Ovary (tissue), 7 donors: ENCODE measurements at regions not wholly inside any gene's neighbourhood (a gene's known extent, or its start where the extent isn't known, plus 50 kb on each side); places are given as distances from the start of the nearest gene placed in this dataset.

Experiments
- DNase-seq, 5 donors: peaks; one replicate each; pipeline ENCODE4 v3.0.0-alpha.2; 2019 to 2020
- H3K27ac ChIP-seq, 2 donors: fragments of 200-600 bp; one replicate each; pipeline versions ENCODE4 v1.5.1 to v1.8.0; 2019 to 2022
- H3K27me3 ChIP-seq: fragments of 200-600 bp; one replicate; pipeline ENCODE4 v1.8.0; 2022
- H3K36me3 ChIP-seq: fragments of 200-600 bp; sonication (generic); one replicate; pipeline ENCODE4 v1.5.1; 2019
- H3K4me1 ChIP-seq: one replicate; pipeline ENCODE4 v1.8.1; 2013; ENCODE audit warnings: mild to moderate bottlenecking, moderate library complexity; ENCODE audit not compliant: insufficient read depth
- H3K4me3 ChIP-seq: fragments of 200-600 bp; sonication (generic); one replicate; pipeline ENCODE4 v1.5.1; 2017
- H3K9me3 ChIP-seq, 2 donors: fragments of 200-600 bp in 1 of 2; sonication (generic) in 1 of 2; one replicate each; pipeline versions ENCODE4 v1.5.1 to v1.8.1; 2013 to 2019; ENCODE audit warnings: mild to moderate bottlenecking in 1 of 2, moderate library complexity in 1 of 2
- EP300 ChIP-seq: sonication (generic); formaldehyde crosslinking; IDR thresholded peaks from one replicate; pipeline ENCODE4 v1.6.1; 2017; ENCODE audit warnings: antibody characterized with exemption
- POLR2A ChIP-seq: fragments of 450-650 bp; IDR thresholded peaks from one replicate; pipeline ENCODE4 v1.6.1; 2017; ENCODE audit warnings: antibody characterized with exemption, mild to moderate bottlenecking, moderate library complexity
- WGBS, 3 donors: extraction: QIAGEN DNeasy Blood & Tissue Kit in 1 of 3; methylation state at CpG; one replicate each; pipeline versions ENCODE4 v1.1.5 to v1.1.7; 2013 to 2017; 5-methylcytosine and 5-hydroxymethylcytosine counted together
- intact Hi-C, 4 donors: fragments of 100-400 bp; cut with DNase I; formaldehyde crosslinking; loops; one replicate each; pipeline versions ENCODE4 v1.11.0 to v1.15.1; 2022 to 2023
- TF ChIP-seq, protein P1 (sequence below), 3 donors: fragments of 450-650 bp in 2 of 3; fragments of 200-600 bp in 1 of 3; IDR thresholded peaks; one replicate each; pipeline versions ENCODE4 v1.5.1 to v1.8.0; 2016 to 2022; ENCODE audit warnings: antibody characterized with exemption in 3 of 3, mild to moderate bottlenecking in 1 of 3
- donor health status: DM: no; HTN: no; CAD: no; lungs with moderate emphysema.
- donor health status: DM: no; HTN: no; CAD: no.
- donor health status: Bipolar disorder and iron deficiency.
- donor health status: DM: no; HTN: no; CAD: no.
- donor health status: DM: yes; HTN: yes; CAD: no.

DNA sequence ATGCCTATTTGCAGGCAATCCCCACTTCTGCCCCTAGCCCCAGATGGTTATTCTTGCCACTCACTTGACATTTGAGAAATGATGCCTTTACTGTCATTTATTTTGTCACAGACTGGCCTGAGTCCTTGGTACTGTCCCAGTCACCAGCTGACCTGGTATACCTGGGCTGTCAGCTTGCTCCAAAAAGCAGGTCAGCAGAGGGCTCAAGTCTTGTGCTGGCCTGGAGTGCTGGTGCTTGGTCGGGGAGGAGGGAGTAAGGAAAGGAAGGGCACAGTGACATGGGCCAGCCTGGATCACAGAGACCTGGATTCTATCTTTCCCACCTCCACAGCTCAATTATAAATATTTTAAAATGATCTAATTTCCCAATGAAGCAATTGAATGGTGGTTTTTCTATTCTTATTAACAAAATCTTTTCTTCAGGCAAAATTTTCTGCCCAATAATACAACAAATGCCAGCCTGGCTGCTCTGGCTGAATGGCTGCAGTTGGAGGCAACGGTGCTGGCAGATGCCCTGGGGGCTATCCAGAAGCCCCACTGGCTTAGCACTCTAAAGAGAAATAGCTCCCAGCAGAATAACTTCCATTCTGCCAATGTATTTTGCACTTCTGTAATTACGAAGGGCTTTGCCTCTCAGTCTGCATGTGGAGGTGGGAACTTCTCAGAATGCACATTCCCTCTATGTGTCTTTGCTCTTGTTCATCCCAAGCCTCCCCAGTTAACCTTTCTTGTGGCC, 160.6 kb downstream of the GADD45G start:
- Histone ChIP-seq H3K27me3 (no peaks in the 10 kb centered on the region), H3K9me3 (no peaks in the 10 kb centered on the region), H3K4me3 (no peak overlapping the region), H3K27ac (no peak overlapping the region), H3K36me3 (no peaks in the 10 kb centered on the region), H3K4me1 (no peaks in the 10 kb centered on the region)
- TF ChIP-seq, protein P1, sequence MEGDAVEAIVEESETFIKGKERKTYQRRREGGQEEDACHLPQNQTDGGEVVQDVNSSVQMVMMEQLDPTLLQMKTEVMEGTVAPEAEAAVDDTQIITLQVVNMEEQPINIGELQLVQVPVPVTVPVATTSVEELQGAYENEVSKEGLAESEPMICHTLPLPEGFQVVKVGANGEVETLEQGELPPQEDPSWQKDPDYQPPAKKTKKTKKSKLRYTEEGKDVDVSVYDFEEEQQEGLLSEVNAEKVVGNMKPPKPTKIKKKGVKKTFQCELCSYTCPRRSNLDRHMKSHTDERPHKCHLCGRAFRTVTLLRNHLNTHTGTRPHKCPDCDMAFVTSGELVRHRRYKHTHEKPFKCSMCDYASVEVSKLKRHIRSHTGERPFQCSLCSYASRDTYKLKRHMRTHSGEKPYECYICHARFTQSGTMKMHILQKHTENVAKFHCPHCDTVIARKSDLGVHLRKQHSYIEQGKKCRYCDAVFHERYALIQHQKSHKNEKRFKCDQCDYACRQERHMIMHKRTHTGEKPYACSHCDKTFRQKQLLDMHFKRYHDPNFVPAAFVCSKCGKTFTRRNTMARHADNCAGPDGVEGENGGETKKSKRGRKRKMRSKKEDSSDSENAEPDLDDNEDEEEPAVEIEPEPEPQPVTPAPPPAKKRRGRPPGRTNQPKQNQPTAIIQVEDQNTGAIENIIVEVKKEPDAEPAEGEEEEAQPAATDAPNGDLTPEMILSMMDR (IDR thresholded peaks at IDR 0.05) = no peak
- no peak for TF ChIP-seq EP300
- TF ChIP-seq POLR2A = no peak
- no peak for DNase-seq
- intact Hi-C loops = no loop called here
- 67 to 84% (median 80%) methylated on average over 3 of the region's 3 CpGs for WGBS, 3 donors

DNA sequence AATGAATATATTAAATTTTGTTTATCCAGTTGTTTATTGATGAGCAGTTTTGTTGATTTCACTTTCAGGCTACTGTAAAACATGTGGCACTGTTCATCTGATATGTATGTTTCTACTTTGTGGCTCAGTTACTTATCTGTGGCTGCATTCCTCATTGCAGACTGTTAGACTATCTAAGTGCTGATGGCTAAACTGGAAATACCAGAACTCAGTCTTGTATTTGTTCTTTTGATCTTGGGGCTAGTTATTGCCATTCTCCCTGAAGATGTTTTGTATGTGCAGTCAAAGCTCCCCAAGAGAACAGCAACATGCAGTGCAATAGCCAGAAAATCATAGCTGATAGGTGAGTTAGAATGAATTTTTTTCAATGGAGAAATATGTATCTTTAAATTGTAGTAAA, 162.2 kb downstream of the GADD45G start:
- no peaks in the 10 kb centered on the region for H3K9me3 ChIP-seq
- intact Hi-C loops = no loop called here
- TF ChIP-seq POLR2A = no peak
- TF ChIP-seq EP300 = no peak
- TF ChIP-seq, protein P1 (IDR thresholded peaks at IDR 0.05) = no peak
- DNase-seq = no peak
- H3K27ac ChIP-seq = no peak overlapping the region
- no peaks in the 10 kb centered on the region for H3K4me1 ChIP-seq
- H3K4me3 ChIP-seq = no peak overlapping the region
- H3K27me3 ChIP-seq = no peaks in the 10 kb centered on the region
- no peaks in the 10 kb centered on the region for H3K36me3 ChIP-seq

DNA sequence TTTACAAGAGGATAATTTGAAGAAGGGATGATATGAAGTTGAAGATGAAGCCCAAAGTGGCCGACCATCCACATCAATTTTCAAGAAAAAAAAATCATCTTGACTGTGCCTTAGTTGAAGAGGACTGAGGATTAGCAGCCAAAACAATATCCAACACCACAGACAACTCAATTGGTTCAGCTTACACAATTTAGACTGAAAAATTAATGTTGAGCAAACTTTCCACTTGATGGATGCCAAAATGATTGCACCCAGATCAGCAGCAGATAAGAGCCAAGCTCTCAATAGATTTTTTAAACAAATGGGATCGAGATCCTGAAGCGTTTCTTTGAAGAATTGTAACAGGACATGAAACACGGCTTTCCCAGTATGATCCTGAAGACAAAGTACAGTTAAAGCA, 163.2 kb downstream of the GADD45G start:
- no peak overlapping the region for H3K27ac ChIP-seq
- no peaks in the 10 kb centered on the region for H3K9me3 ChIP-seq
- TF ChIP-seq EP300 (no peak), POLR2A (no peak)
- TF ChIP-seq, protein P1 (IDR thresholded peaks at IDR 0.05) = no peak
- H3K4me3 ChIP-seq = no peak overlapping the region
- H3K27me3 ChIP-seq = no peaks in the 10 kb centered on the region
- no peaks in the 10 kb centered on the region for H3K36me3 ChIP-seq
- H3K4me1 ChIP-seq = no peaks in the 10 kb centered on the region
- 69 to 86% (median 83%) methylated on average over 4 of the region's 4 CpGs for WGBS, 3 donors
- no peak for DNase-seq
- intact Hi-C loops = no loop called here

DNA sequence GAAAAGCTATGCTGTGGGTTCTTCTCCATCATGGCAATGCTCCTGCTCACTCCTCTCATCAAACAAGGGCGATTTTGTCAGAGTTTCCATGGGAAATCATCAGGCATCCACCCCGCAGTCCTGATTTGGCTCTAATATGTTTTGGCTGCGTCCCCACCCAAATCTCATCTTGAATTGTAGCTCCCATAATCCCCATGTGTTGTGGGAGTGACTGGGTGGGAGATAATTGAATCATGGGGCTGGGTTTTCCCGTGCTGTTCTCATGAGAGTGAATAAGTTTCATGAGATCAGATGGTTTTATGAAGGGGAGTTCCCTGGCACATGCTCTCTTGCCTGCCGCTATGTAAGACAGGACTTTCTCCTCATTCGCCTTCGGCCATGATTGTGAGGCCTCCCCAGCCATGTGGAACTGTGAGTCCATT, 163.8 kb downstream of the GADD45G start:
- intact Hi-C loops = no loop called here
- H3K36me3 ChIP-seq = no peaks in the 10 kb centered on the region
- H3K4me1 ChIP-seq = no peaks in the 10 kb centered on the region
- H3K27ac ChIP-seq = no peak overlapping the region
- WGBS, 3 donors = 43 to 57% (median 52%) methylated on average over 7 of the region's 7 CpGs
- no peak overlapping the region for H3K4me3 ChIP-seq
- no peaks in the 10 kb centered on the region for H3K9me3 ChIP-seq
- no peak for TF ChIP-seq EP300
- no peak for DNase-seq
- H3K27me3 ChIP-seq = no peaks in the 10 kb centered on the region

DNA sequence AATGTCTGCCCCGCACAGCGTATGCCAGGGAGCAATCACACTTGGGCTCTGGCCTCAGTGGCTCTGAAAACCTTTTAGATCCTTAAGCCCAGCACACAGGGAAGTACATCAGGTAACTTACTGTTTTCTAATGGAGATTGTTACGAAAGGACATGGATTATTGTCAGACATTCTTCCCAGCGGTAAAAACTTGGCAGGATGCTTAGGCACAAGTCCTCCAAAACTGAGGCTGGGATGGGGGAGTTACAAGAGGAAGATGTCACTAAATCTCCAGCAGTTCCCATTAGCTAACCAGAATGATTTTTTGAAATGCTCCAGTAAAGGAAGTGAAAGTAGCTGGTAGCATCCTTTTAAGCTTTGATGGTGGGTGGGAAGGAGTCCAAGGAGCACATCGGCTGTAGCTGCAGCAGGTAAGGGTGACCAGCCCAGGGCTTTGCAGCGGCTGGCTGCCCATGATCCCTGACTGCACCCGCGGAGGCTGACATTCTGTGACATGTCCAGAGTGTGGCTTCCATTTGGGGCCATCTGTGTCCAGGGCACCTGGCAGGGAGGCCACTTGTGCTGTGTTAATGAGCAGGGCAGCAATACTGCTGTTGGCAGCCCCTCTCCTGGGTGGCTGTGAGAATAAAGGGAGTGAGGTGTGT, 165.8 kb downstream of the GADD45G start:
- H3K4me1 ChIP-seq = no peaks in the 10 kb centered on the region
- WGBS, 3 donors = 44 to 54% (median 50%) methylated on average over 8 of the region's 8 CpGs
- intact Hi-C loops = no loop called here
- no peaks in the 10 kb centered on the region for H3K9me3 ChIP-seq
- H3K4me3 ChIP-seq = no peak overlapping the region
- no peak overlapping the region for H3K27ac ChIP-seq
- no peaks in the 10 kb centered on the region for H3K36me3 ChIP-seq
- TF ChIP-seq, protein P1 (IDR thresholded peaks at IDR 0.05) = no peak
- TF ChIP-seq POLR2A (no peak), EP300 (no peak)
- no peaks in the 10 kb centered on the region for H3K27me3 ChIP-seq
- no peak for DNase-seq
